Cardiac muscle cell (in vitro differentiated cells and primary cell): ENCODE measurements at regions not wholly inside any gene's neighbourhood (a gene's known extent, or its start where the extent isn't known, plus 50 kb on each side); places are given as distances from the start of the nearest gene placed in this dataset.

Experiments
- DNase-seq, 2 donors: peaks; one replicate each; pipeline versions ENCODE4 v3.0.0 to v3.0.0-alpha.2; 2010 to 2017; ENCODE audit warnings: low read depth in 1 of 2, low spot score in 1 of 2
- H3K27ac ChIP-seq: fragments of 200-600 bp; sonication (generic); 2 replicates; pipeline ENCODE4 v1.5.1; 2016
- H3K27me3 ChIP-seq: fragments of 200-600 bp; sonication (generic); 2 replicates; pipeline ENCODE4 v1.6.0; 2016; ENCODE audit warnings: control low read depth
- H3K36me3 ChIP-seq: fragments of 200-600 bp; sonication (generic); 2 replicates; pipeline ENCODE4 v1.5.1; 2016; ENCODE audit warnings: control low read depth
- H3K4me1 ChIP-seq: fragments of 200-600 bp; sonication (generic); 2 replicates; pipeline ENCODE4 v1.8.1; 2017; ENCODE audit warnings: low read depth, mild to moderate bottlenecking, mixed run types
- H3K4me3 ChIP-seq: fragments of 200-600 bp; sonication (generic); 2 replicates; pipeline ENCODE4 v1.5.1; 2016; ENCODE audit warnings: mild to moderate bottlenecking
- H3K9me3 ChIP-seq: fragments of 200-600 bp; sonication (generic); 2 replicates; pipeline ENCODE4 v1.5.1; 2017; ENCODE audit warnings: low read depth, mild to moderate bottlenecking, control low read depth
- TF ChIP-seq, protein P1 (sequence below): IDR thresholded peaks from 2 replicates; pipeline ENCODE4 v1.5.1; 2012; ENCODE audit warnings: low read depth, mild to moderate bottlenecking, low read length

DNA sequence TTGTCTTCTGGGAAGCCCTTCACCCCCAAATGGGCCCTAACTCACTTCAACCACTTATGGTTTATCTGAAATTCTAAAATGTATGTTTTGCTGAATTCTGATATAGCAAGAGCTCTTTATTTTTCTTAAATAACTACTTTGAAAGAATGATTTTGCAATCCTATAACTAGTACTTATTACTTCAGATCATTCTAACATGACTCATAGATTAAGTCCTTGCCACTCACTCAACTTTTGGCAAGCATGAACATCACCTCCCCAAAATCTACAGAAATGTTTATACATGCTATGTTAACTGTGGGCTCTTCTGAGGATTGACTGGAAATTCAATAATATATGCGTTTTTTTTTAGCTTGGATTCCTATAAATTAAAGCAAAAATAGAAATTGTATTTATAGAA lies 367.4 kb upstream of the FAT3 start:
- no peaks in the 10 kb centered on the region for H3K36me3 ChIP-seq
- H3K27ac ChIP-seq: no peak overlapping the region
- TF ChIP-seq, protein P1, sequence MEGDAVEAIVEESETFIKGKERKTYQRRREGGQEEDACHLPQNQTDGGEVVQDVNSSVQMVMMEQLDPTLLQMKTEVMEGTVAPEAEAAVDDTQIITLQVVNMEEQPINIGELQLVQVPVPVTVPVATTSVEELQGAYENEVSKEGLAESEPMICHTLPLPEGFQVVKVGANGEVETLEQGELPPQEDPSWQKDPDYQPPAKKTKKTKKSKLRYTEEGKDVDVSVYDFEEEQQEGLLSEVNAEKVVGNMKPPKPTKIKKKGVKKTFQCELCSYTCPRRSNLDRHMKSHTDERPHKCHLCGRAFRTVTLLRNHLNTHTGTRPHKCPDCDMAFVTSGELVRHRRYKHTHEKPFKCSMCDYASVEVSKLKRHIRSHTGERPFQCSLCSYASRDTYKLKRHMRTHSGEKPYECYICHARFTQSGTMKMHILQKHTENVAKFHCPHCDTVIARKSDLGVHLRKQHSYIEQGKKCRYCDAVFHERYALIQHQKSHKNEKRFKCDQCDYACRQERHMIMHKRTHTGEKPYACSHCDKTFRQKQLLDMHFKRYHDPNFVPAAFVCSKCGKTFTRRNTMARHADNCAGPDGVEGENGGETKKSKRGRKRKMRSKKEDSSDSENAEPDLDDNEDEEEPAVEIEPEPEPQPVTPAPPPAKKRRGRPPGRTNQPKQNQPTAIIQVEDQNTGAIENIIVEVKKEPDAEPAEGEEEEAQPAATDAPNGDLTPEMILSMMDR: no peak
- no peak overlapping the region for H3K4me3 ChIP-seq
- no peaks in the 10 kb centered on the region for H3K27me3 ChIP-seq
- no peaks in the 10 kb centered on the region for H3K4me1 ChIP-seq
- DNase-seq: peak in 1 of 2 donors; percentile 48
- H3K9me3 ChIP-seq: no peaks in the 10 kb centered on the region

DNA sequence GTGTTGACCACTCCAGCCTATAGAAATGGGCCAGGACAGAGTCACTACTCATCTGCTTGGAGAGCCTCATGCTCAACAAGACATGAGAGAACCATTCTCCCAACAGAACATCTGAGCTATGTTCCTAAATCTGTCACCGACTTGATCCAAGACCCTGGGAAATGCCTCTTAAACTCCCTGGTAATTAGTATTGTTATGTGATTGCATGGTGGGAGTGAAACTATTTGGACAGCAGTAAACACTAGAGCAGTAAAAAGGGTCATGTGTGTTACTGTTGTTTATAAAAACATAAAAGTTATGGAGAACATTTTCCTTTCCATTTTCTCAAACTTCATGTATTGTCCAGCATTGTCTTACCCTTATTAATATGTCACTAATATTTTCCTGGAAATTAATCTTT lies 369.8 kb upstream of the FAT3 start:
- TF ChIP-seq, protein P1: no peak
- no peaks in the 10 kb centered on the region for H3K27me3 ChIP-seq
- no peaks in the 10 kb centered on the region for H3K9me3 ChIP-seq
- no peak for DNase-seq
- no peak overlapping the region for H3K4me3 ChIP-seq
- H3K4me1 ChIP-seq: no peaks in the 10 kb centered on the region
- no peak overlapping the region for H3K27ac ChIP-seq
- H3K36me3 ChIP-seq: no peaks in the 10 kb centered on the region

DNA sequence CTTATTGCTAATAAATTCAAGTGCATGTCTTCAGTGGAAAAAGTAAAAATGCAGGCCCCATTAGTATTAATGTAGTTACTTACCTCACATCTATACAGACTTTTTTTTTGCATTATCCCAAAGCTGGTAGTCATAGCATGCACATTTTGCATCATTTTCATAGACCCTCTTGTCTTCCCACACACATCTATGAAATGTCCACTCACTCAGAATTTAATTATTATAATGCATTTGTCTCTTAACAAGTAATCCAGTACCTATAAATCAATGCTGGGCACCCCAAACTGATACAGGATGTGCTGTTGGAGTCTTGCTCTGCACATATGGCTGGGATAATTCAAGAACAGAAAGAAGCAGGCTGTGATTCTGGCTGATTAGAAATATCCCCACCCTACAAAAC lies 370.4 kb upstream of the FAT3 start:
- H3K4me3 ChIP-seq: no peak overlapping the region
- no peaks in the 10 kb centered on the region for H3K36me3 ChIP-seq
- no peaks in the 10 kb centered on the region for H3K9me3 ChIP-seq
- H3K4me1 ChIP-seq: no peaks in the 10 kb centered on the region
- no peak for DNase-seq
- TF ChIP-seq, protein P1: no peak
- no peak overlapping the region for H3K27ac ChIP-seq
- H3K27me3 ChIP-seq: no peaks in the 10 kb centered on the region

DNA sequence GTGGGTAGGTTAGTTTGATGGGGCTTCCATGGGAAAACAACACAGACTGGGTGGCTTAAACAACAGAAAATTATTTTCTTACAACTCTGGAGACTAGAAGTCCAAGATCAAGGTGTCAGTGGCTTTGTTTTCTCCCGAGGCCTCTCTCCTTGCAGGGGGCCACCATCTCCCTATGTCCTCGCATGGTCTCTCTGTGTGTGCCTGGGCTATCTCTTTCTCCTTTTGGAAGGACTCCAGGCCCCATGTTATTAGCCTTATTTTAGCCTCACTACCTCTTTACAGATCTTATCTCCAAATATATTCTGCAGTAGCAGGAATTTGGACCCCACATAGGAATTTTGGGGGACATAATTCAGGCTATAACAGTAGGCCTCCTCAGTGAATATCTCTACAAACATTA lies 372.7 kb upstream of the FAT3 start:
- no peaks in the 10 kb centered on the region for H3K9me3 ChIP-seq
- H3K27ac ChIP-seq: no peak overlapping the region
- H3K4me1 ChIP-seq: no peaks in the 10 kb centered on the region
- TF ChIP-seq, protein P1: no peak
- H3K36me3 ChIP-seq: no peaks in the 10 kb centered on the region
- DNase-seq: no peak
- no peaks in the 10 kb centered on the region for H3K27me3 ChIP-seq
- no peak overlapping the region for H3K4me3 ChIP-seq

DNA sequence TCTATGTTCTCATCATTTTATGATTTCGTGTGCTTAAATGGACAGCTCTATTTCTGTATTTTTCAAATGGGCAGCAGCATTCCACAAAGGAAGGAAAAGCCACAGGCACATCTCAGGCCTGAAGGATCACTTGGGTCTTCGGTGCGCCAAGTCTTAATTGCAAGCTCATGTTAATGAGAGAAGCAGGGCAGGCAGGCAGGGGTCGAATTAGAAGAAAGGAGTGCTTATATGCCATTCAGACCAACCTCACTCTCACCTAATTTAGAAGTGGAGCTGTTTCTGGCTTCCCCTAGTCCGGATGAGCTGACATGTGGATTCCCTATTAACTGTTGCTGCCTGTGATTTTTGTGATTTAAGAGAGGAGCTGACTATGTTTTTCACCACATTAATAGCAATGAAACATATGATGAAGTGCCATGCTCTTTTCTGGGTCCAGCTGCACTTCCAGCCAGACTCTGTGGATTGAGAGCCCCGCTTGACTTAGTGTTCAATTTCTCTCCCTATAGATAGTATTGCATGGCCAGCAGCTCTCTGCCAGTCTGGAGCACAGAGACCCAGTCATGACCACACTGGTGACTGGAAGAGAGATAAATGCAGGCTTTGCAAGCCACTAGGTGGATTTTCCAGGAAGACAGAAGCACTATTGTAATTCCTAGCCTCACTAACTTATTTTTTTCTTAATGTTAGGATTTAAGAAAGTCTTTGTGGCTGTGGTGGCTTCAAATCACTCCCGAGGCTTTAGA lies 373.9 kb upstream of the FAT3 start:
- TF ChIP-seq, protein P1: no peak
- Histone ChIP-seq H3K4me1 (no peaks in the 10 kb centered on the region), H3K9me3 (no peaks in the 10 kb centered on the region), H3K4me3 (no peak overlapping the region), H3K27me3 (no peaks in the 10 kb centered on the region), H3K27ac (no peak overlapping the region), H3K36me3 (no peaks in the 10 kb centered on the region)
- no peak for DNase-seq
